ENCODE measurements at regions not wholly inside any gene's neighbourhood (a gene's known extent, or its start where the extent isn't known, plus 50 kb on each side); places are given as distances from the start of the nearest gene placed in this dataset.

GRCh38 chrX:18047491-18047890 is 173.2 kb downstream of the BEND2 start:
- TF ChIP-seq CTCF (conservative IDR thresholded peaks at IDR 0.05; ENCODE audit: low read depth, low read length), result no peak
- no peak for TF ChIP-seq EZH2phosphoT487 (IDR thresholded peaks at IDR 0.05; ENCODE audit: borderline replicate concordance, low read length)
- no peak for TF ChIP-seq EZH2 (IDR thresholded peaks at IDR 0.05; ENCODE audit: low read length, unreplicated experiment)

Measured in PC-3 (cell line).